Uterus (tissue), 2 donors: ENCODE measurements at regions not wholly inside any gene's neighbourhood (a gene's known extent, or its start where the extent isn't known, plus 50 kb on each side); places are given as distances from the start of the nearest gene placed in this dataset.

Experiments used
- CTCF ChIP-seq, 4 experiments: fragments of 200-600 bp in 2 of 4; fragments of 450-650 bp in 2 of 4; sonication (generic) in 2 of 4; IDR thresholded peaks; one replicate each; pipeline ENCODE4 v1.5.1; 2016 to 2019; ENCODE audit warnings: antibody characterized with exemption in 4 of 4, mild to moderate bottlenecking in 2 of 4, moderate library complexity in 1 of 4
- POLR2A ChIP-seq, 2 donors: fragments of 450-650 bp; IDR thresholded peaks; one replicate each; pipeline ENCODE4 v1.6.1; 2016; ENCODE audit warnings: antibody characterized with exemption in 2 of 2, mild to moderate bottlenecking in 1 of 2, moderate library complexity in 1 of 2

GRCh38 chr5:155822177-155822576 is 504.8 kb upstream of the SGCD start:
- TF ChIP-seq CTCF (IDR thresholded peaks at IDR 0.05), result no peak
- TF ChIP-seq POLR2A (IDR thresholded peaks at IDR 0.05), result no peak
